ENCODE measurements at regions not wholly inside any gene's neighbourhood (a gene's known extent, or its start where the extent isn't known, plus 50 kb on each side); places are given as distances from the start of the nearest gene placed in this dataset.
"Not testable (repeated sequence)": the region's sequence is repeated elsewhere in the genome, so short reads cannot be mapped to it uniquely, and the experiment has no call there.

GRCh38 chr1:166627558-166627957, 211.7 kb upstream of the POGK start:
- no peak for DNase-seq

DNA sequence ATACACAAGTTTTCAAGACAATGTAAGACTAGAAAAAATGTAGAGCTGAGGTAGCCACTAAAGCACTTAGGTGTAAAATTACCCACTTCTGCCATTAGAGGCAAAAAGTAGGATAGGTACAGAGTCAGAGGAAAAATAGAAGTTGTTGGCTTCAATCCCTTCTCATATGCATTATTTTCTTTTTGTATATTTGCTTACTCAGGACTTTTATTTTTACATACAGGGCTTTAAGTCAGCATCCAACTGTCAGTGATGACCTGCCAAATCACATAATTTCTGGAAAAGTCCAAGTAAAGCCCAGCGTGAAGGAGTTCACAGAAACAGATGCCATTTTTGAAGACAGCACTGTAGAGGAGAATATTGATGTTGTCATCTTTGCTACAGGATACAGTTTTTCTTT, 211.0 kb upstream of the POGK start:
- no peak for DNase-seq

GRCh38 chr1:166629946-166630345, 209.3 kb upstream of the POGK start:
- no peak for DNase-seq

GRCh38 chr1:166630369-166630768, 208.9 kb upstream of the POGK start:
- DNase-seq = no peak

DNA sequence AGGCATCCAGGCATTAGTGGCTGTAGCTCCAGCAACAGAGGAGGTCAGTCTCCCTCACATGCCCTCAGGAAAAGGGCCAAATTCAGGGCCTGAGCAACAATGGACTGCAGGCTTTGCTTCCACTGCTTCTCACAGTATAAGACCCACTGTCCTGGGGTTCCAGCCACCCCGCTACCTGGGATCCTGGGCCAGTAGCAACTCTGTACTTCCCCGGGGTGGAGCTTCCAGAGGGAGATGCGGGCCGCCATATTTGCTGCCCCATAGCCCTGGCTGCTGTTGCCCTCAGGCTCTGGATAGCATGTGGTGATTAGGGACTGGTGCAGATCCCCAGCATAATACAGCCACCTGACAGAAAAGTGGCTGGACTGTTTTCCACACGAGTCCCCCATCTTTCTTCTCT, 201.1 kb upstream of the POGK start:
- DNase-seq = no peak

GRCh38 chr1:166657228-166657627, 182.0 kb upstream of the POGK start:
- DNase-seq = not testable (repeated sequence)

- not testable (repeated sequence) for DNase-seq
These were observed 172.5 kb upstream of the POGK start for GRCh38 chr1:166666790-166667189.

DNA sequence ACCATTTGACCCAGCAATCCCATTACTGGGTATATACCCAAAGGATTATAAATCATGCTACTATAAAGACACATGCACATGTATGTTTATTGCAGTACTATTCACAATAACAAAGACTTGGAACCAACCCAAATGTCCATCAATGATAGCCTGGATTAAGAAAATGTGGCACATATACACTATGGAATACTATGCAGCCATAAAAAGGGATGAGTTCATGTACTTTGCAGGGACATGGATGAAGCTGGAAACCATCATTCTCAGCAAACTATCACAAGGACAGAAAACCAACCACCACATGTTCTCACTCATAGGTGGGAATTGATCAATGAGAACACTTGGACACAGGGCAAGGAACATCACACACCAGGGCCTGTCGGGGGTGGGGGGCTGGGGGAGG, 171.7 kb upstream of the POGK start:
- not testable (repeated sequence) for DNase-seq

GRCh38 chr1:166671627-166672026, 167.6 kb upstream of the POGK start:
- no peak for DNase-seq

DNA sequence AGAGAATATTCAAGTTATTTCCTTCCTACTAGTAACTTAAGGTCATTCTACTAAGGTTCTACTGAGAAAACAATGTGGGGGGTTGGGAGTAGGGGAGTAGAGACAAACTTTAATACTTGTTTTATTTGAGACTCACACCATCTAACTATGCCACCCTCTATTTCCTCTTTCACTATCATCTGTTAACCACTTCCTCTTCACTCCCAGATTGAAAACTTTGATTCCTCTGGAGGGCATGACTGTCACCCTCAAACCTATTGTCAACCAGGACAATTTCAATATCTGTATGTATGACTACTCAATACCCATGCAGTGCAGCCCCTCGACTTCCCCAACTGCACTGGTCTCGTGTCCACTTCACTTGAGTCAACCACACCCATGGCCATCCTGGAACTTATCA, 165.6 kb upstream of the POGK start:
- DNase-seq = no peak

DNA sequence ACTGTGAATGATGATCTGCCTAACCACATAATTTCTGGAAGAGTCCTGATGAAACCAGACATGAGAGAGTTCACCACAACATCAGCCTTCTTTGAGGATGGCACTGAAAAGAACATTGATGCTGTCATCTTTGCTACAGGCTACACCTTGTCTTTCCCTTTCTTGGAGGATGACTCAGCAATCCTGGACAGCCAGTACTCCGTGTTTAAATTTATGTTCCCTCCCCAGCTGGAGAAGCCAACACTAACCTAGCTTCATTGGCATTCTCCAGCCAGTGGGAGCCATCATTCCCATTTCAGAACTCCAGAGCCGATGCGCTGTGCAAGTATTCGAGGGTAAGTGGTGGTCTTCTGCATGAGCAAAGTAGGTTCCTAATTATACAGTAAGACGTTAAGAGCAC, 164.1 kb upstream of the POGK start:
- no peak for DNase-seq

DNA sequence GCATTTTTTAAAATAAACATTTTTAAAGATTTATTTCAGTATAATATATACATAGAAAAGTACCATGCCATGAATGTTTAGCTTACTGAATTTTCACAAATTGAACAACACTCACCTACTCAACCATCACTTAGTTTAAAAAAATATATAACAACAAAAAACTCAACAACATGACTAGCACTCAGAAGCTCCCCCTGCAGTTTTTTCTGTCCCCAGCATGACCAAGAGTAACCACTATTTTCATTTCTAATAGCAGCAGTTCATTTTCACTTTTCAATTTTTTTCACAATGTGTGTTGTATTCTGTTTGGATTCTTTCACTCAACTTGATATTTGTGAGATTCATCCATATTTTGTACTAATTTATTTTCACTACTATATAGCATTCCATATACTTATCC, 162.3 kb upstream of the POGK start:
- DNase-seq = no peak

DNA sequence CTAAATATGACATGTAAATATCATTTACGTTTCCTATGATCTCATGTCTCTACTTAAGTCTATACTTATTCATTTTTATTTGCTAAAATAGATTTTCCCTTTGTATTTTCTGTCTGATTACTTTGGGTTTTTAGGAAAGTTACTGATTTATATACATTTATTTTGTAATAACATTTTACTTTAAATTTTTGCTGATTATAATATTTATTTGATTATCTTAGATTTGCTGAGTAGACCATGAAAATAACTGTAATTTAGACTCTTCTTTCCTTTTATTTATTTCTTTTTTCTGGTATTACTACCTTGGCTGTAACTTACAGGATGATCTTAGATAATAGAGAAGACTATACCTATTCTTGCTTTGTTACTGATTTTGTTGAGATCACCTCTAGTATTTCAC, 159.9 kb upstream of the POGK start:
- no peak for DNase-seq

DNA sequence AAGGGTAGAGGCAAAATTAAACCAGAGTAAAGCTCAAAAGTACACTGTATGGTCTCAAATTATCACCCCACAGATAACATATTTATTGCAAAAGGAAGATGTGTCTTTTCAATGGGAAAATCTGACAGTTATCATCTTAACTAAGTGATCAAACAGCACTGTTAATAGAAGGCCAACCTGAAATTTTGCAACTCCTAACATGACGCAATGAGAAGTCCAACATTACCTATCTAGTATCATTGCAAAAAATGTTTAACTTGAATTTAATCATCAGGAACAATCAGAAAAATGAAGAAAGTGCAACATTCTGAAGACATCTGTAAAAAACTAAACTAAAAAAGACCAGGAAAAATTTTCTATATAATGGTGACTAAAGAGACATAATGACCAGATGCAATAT, 156.7 kb upstream of the POGK start:
- DNase-seq = no peak

- DNase-seq = not testable (repeated sequence)
These were observed 154.6 kb upstream of the POGK start for GRCh38 chr1:166684669-166685068.

DNA sequence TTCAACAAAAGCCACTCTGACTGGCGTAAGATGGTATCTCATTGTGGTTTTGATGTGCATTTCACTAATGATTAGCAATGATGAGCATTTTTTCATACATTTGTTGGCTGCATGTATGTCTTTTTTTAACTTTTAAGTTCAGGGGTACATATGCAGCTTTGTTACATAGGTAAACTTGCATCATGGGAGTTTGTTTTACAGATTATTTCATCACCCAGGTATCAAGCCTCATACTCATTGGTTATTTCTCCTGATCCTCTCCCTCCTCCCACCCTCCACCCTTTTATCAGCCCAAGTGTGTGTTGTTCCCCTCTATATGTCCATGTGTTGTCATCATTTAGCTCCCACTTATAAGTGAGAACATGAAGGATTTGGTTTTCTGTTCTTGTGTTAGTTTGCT, 154.1 kb upstream of the POGK start:
- DNase-seq = no peak

GRCh38 chr1:166685891-166686290, 153.4 kb upstream of the POGK start:
- DNase-seq = not testable (repeated sequence)

GRCh38 chr1:166690596-166690995, 148.7 kb upstream of the POGK start:
- DNase-seq = not testable (repeated sequence)

GRCh38 chr1:166691476-166691875, 147.8 kb upstream of the POGK start:
- DNase-seq = no peak

DNA sequence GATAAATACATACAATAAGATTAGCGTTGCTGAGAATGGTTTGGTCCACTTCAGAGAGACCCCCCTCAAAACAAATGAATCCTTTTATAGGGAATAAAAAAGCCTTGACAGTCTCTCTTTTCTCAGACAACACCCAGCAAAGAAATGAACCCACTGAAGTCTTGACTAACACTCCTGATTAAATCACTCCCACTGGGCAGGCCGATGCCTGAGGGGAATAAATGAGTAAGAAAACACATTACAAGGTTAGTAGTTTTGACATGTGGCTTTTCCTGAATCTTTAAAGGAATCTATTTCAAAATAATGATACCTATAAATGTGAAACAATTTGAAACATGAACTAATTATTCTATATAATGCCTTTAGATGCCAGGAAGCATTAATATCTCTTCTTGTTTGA, 146.9 kb upstream of the POGK start:
- no peak for DNase-seq

GRCh38 chr1:166693158-166693557, 146.1 kb upstream of the POGK start:
- DNase-seq = no peak

DNA sequence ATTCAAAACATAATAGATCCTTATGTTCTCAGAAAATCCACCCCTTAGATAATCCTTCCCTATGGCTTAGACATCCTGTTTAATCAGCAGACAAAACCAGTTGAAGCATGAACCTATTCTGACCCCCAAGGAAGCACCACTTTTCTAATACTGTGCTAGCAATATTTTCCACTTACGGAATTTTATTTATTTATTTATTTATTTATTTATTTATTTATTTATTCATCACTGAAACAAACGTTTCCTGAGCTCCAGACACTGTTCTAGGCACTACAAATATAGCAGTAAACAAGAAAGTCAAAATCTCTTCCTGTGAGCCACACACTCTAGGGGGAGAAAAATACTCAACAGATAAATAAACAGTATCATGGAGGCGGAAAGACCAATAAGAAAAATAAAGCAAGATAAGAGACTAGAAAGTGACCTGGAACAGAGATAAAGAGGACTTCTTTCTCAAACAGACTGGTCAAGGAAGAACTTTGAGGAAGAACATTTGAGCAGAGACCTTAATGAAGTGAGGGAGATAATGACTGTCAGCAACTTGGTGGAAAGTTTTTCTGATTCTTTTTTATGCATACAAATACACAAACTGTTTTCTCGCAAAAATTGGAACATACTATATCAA, 145.5 kb upstream of the POGK start:
- DNase-seq = no peak

GRCh38 chr1:166695115-166695514, 144.2 kb upstream of the POGK start:
- DNase-seq = no peak

GRCh38 chr1:166695834-166696233, 143.4 kb upstream of the POGK start:
- DNase-seq = not testable (repeated sequence)

GRCh38 chr1:166698771-166699170, 140.5 kb upstream of the POGK start:
- no peak for DNase-seq

All from inflammatory macrophage (primary cell).